Lower leg skin (tissue), 4 donors: ENCODE measurements at regions not wholly inside any gene's neighbourhood (a gene's known extent, or its start where the extent isn't known, plus 50 kb on each side); places are given as distances from the start of the nearest gene placed in this dataset.

Source experiments
- DNase-seq, 2 donors: peaks; one replicate each; pipeline ENCODE4 v3.0.0-alpha.2; 2019; ENCODE audit warnings: low spot score in 2 of 2
- H3K4me3 ChIP-seq: fragments of 200-600 bp; sonication (generic); 2 replicates; pipeline ENCODE4 v1.5.1; 2017; ENCODE audit warnings: mild to moderate bottlenecking, low read depth; ENCODE audit not compliant: poor library complexity, severe bottlenecking
- POLR2A ChIP-seq, 2 donors: fragments of 450-650 bp; IDR thresholded peaks; one replicate each; pipeline ENCODE4 v1.6.1; 2016 to 2017; ENCODE audit warnings: antibody characterized with exemption in 2 of 2, mild to moderate bottlenecking in 1 of 2, moderate library complexity in 1 of 2
- WGBS, 2 donors: methylation state at CpG; one replicate each; pipeline ENCODE4 v1.1.5; 2018; 5-methylcytosine and 5-hydroxymethylcytosine counted together
- intact Hi-C: fragments of 100-400 bp; cut with DNase I; formaldehyde crosslinking; loops from one replicate; pipeline ENCODE4 v1.15.0; 2023; ENCODE audit warnings: low total_unique reads
- TF ChIP-seq, protein P1 (sequence below), 3 donors: fragments of 450-650 bp; IDR thresholded peaks; one replicate each; pipeline ENCODE4 v1.5.1; 2016; ENCODE audit warnings: antibody characterized with exemption in 3 of 3, mild to moderate bottlenecking in 3 of 3, moderate library complexity in 2 of 3

GRCh38 chr5:74092766-74093165 is 466.8 kb downstream of the ARHGEF28 start:
- DNase-seq: no peak
- no peak for TF ChIP-seq POLR2A (IDR thresholded peaks at IDR 0.05)
- TF ChIP-seq, protein P1, sequence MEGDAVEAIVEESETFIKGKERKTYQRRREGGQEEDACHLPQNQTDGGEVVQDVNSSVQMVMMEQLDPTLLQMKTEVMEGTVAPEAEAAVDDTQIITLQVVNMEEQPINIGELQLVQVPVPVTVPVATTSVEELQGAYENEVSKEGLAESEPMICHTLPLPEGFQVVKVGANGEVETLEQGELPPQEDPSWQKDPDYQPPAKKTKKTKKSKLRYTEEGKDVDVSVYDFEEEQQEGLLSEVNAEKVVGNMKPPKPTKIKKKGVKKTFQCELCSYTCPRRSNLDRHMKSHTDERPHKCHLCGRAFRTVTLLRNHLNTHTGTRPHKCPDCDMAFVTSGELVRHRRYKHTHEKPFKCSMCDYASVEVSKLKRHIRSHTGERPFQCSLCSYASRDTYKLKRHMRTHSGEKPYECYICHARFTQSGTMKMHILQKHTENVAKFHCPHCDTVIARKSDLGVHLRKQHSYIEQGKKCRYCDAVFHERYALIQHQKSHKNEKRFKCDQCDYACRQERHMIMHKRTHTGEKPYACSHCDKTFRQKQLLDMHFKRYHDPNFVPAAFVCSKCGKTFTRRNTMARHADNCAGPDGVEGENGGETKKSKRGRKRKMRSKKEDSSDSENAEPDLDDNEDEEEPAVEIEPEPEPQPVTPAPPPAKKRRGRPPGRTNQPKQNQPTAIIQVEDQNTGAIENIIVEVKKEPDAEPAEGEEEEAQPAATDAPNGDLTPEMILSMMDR (IDR thresholded peaks at IDR 0.05): no peak
- WGBS, 2 donors: 87 to 92% methylated on average over 2 of the region's 2 CpGs
- intact Hi-C loops: no loop called here
- H3K4me3 ChIP-seq: no peak overlapping the region

GRCh38 chr5:74085782-74086181 is 459.8 kb downstream of the ARHGEF28 start:
- H3K4me3 ChIP-seq: no peak overlapping the region
- TF ChIP-seq, protein P1 (IDR thresholded peaks at IDR 0.05): no peak
- no peak for TF ChIP-seq POLR2A (IDR thresholded peaks at IDR 0.05)
- DNase-seq: no peak
- intact Hi-C loops: no loop called here
- 97 to 98% methylated on average over 2 of the region's 2 CpGs for WGBS, 2 donors

- intact Hi-C loops: no loop called here
- DNase-seq: no peak
- no peak overlapping the region for H3K4me3 ChIP-seq
- no peak for TF ChIP-seq POLR2A (IDR thresholded peaks at IDR 0.05)
- TF ChIP-seq, protein P1 (IDR thresholded peaks at IDR 0.05): no peak
- 59 to 60% methylated on average over 4 of the region's 4 CpGs for WGBS, 2 donors
Observed at GRCh38 chr5:74085186-74085585, 459.2 kb downstream of the ARHGEF28 start.

DNA sequence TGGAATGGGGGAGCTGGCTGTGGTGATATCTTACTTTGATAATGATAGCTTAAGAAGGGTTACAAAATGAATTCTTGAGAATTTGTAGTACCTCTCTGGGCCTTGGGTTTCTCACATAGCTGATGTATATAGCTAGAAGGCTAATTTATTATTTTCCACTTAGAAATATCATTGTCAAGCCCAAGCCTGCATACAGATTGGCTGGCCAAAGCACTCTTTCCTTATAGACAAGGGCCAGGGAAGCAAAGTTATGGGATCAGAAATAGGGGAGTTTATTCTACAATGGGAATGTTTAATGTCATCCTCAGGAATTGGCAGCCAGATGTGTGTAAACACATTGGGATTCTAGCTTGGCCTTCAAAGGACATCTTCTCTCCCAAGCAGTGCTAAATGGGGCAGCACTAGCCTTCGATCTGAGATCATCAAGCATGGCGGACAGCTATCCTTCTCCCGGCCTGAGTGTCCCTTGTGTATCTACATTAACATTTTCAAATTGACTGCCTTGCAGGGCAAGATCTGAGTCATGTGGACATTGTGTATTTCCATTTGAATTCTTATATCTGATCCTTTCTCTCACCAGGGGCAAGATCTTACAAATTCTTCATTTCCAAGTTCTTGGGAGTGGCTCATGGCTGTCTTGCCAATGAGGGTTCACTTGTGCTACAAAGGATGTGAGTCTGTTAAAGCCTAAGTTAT is 457.2 kb downstream of the ARHGEF28 start:
- no peak for DNase-seq
- H3K4me3 ChIP-seq: no peak overlapping the region
- intact Hi-C loops: no loop called here
- no peak for TF ChIP-seq POLR2A (IDR thresholded peaks at IDR 0.05)
- TF ChIP-seq, protein P1 (IDR thresholded peaks at IDR 0.05): no peak
- WGBS, 2 donors: 60 to 63% methylated on average over 3 of the region's 3 CpGs

DNA sequence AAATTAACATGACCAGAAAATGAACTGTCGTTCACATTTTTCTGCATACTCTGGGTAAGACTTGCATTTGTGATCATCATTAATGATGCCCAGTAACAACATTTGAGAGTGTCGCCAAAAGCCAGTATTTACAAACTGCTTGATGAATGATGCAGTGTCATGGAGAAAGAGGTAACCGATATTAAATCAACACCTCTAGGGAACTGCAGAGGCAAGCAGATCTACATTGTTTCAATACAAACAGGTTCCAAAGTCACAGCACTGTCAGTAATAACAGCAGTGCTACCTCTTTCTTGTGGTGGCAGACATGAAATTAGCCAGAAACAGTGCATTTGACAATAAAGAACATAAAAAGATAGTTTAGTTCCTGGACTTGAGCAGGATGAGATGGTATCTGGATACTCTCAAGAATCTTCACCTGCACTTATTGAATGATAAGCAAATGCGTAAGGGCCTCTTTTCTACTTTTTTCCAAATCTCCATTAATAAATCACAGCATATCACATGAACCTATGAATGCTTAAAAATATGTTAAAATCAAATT is 456.6 kb downstream of the ARHGEF28 start:
- WGBS, 2 donors: 80 to 94% methylated on average over 4 of the region's 4 CpGs
- H3K4me3 ChIP-seq: no peak overlapping the region
- intact Hi-C loops: no loop called here
- no peak for TF ChIP-seq POLR2A (IDR thresholded peaks at IDR 0.05)
- TF ChIP-seq, protein P1 (IDR thresholded peaks at IDR 0.05): no peak
- no peak for DNase-seq

GRCh38 chr5:74081126-74081525 is 455.1 kb downstream of the ARHGEF28 start:
- DNase-seq: no peak
- intact Hi-C loops: no loop called here
- no peak for TF ChIP-seq POLR2A (IDR thresholded peaks at IDR 0.05)
- TF ChIP-seq, protein P1 (IDR thresholded peaks at IDR 0.05): no peak
- H3K4me3 ChIP-seq: no peak overlapping the region
- WGBS, 2 donors: 85 to 90% methylated on average over 5 of the region's 5 CpGs
